MM.1S (cell line): ENCODE measurements at regions not wholly inside any gene's neighbourhood (a gene's known extent, or its start where the extent isn't known, plus 50 kb on each side); places are given as distances from the start of the nearest gene placed in this dataset.

ENCODE experiments used
- DNase-seq: peaks from one replicate; pipeline ENCODE4 v3.0.0-alpha.2; 2015
- H2AFZ ChIP-seq: fragments of 300-600 bp; sonication (generic); 2 replicates; pipeline ENCODE4 v1.6.0; 2016; ENCODE audit warnings: antibody characterized with exemption, low read length
- H3F3A ChIP-seq: fragments of 300-600 bp; sonication (generic); 2 replicates; pipeline ENCODE4 v1.6.1; 2016; ENCODE audit warnings: mild to moderate bottlenecking, antibody characterized with exemption, low read length, moderate library complexity, mixed read lengths; ENCODE audit not compliant: insufficient read depth
- H3K27ac ChIP-seq: fragments of 300-600 bp; sonication (generic); 2 replicates; pipeline ENCODE4 v1.5.1; 2016; ENCODE audit warnings: mild to moderate bottlenecking, low read length
- H3K27me3 ChIP-seq: fragments of 300-600 bp; sonication (generic); replicated peaks from 2 replicates; pipeline ENCODE4 v1.6.0; 2016; ENCODE audit warnings: low read length; ENCODE audit not compliant: insufficient read depth
- H3K36me3 ChIP-seq: fragments of 300-600 bp; sonication (generic); replicated peaks from 2 replicates; pipeline ENCODE4 v1.6.1; 2016; ENCODE audit warnings: mild to moderate bottlenecking, low read length, mixed read lengths; ENCODE audit not compliant: insufficient read depth
- H3K4me1 ChIP-seq: fragments of 300-600 bp; sonication (generic); 2 replicates; pipeline ENCODE4 v1.6.1; 2016; ENCODE audit warnings: low read length, mixed read lengths
- H3K4me2 ChIP-seq: fragments of 300-600 bp; sonication (generic); 2 replicates; pipeline ENCODE4 v1.6.0; 2016; ENCODE audit warnings: low read depth, low read length
- H3K4me3 ChIP-seq: fragments of 300-600 bp; sonication (generic); 2 replicates; pipeline ENCODE4 v1.5.1; 2016; ENCODE audit warnings: low read length, mixed read lengths
- H3K79me2 ChIP-seq: fragments of 300-600 bp; sonication (generic); 2 replicates; pipeline ENCODE4 v1.6.1; 2016; ENCODE audit warnings: mixed run types, low read length, mixed read lengths
- H3K9ac ChIP-seq: fragments of 300-600 bp; sonication (generic); 2 replicates; pipeline ENCODE4 v1.6.1; 2016; ENCODE audit warnings: low read length, mixed read lengths
- H3K9me2 ChIP-seq: fragments of 300-600 bp; sonication (generic); replicated peaks from 2 replicates; pipeline ENCODE4 v1.6.1; 2016; ENCODE audit warnings: mild to moderate bottlenecking, low read length, mixed read lengths; ENCODE audit not compliant: insufficient read depth
- H3K9me3 ChIP-seq: fragments of 300-600 bp; sonication (generic); replicated peaks from 2 replicates; pipeline ENCODE4 v1.6.1; 2016; ENCODE audit warnings: mild to moderate bottlenecking, low read length, mixed read lengths; ENCODE audit not compliant: insufficient read depth
- H4K20me1 ChIP-seq: fragments of 300-600 bp; sonication (generic); 2 replicates; pipeline ENCODE4 v1.6.1; 2016; ENCODE audit warnings: mild to moderate bottlenecking, low read length, moderate library complexity, mixed read lengths; ENCODE audit not compliant: insufficient read depth
- EZH2 ChIP-seq: fragments of 300-600 bp; sonication (generic); optimal IDR thresholded peaks from 2 replicates; pipeline ENCODE3; 2017; ENCODE audit warnings: low read depth, mild to moderate bottlenecking, antibody characterized with exemption, low read length, mixed read lengths
- EZH2phosphoT487 ChIP-seq: fragments of 300-600 bp; sonication (generic); IDR thresholded peaks from 2 replicates; pipeline ENCODE4 v1.6.1; 2018; ENCODE audit warnings: antibody characterized with exemption, low read length
- TF ChIP-seq, protein P1 (sequence below): fragments of 300-600 bp; sonication (generic); IDR thresholded peaks from 2 replicates; pipeline ENCODE4 v1.5.1; 2016; ENCODE audit warnings: antibody characterized with exemption, low read length, mixed read lengths

DNA sequence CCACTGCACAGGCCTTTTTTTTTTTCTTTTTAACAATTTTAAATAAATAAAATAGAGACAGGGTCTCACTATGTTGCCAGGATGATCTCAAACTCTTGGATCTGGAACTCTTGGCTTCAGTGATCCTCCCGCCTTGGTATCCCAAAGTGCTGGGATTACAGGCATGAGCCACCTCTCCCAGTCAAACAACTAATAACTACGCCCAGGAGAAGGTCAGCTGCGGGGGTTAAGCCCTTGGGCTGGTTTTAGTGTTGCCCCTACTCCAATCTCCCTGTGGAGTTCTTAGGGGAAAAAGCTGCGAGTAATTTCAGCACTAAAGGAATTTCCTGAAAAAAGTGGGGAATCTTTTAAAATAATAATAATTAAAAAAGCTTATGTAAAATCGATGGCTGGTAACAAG lies 96.4 kb upstream of the XPO1 start:
- no peak overlapping the region for H3K27ac ChIP-seq
- no peaks in the 10 kb centered on the region for H3F3A ChIP-seq
- H3K27me3 ChIP-seq, result no peaks in the 10 kb centered on the region
- TF ChIP-seq, protein P1, sequence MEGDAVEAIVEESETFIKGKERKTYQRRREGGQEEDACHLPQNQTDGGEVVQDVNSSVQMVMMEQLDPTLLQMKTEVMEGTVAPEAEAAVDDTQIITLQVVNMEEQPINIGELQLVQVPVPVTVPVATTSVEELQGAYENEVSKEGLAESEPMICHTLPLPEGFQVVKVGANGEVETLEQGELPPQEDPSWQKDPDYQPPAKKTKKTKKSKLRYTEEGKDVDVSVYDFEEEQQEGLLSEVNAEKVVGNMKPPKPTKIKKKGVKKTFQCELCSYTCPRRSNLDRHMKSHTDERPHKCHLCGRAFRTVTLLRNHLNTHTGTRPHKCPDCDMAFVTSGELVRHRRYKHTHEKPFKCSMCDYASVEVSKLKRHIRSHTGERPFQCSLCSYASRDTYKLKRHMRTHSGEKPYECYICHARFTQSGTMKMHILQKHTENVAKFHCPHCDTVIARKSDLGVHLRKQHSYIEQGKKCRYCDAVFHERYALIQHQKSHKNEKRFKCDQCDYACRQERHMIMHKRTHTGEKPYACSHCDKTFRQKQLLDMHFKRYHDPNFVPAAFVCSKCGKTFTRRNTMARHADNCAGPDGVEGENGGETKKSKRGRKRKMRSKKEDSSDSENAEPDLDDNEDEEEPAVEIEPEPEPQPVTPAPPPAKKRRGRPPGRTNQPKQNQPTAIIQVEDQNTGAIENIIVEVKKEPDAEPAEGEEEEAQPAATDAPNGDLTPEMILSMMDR, result no peak
- TF ChIP-seq EZH2phosphoT487 (no peak), EZH2 (no peak)
- no peak overlapping the region for H2AFZ ChIP-seq
- no peaks in the 10 kb centered on the region for H4K20me1 ChIP-seq
- H3K4me1 ChIP-seq, result no peaks in the 10 kb centered on the region
- no peaks in the 10 kb centered on the region for H3K9me2 ChIP-seq
- no peak for DNase-seq
- H3K4me3 ChIP-seq, result no peak overlapping the region
- no peak overlapping the region for H3K9ac ChIP-seq
- H3K79me2 ChIP-seq, result no peaks in the 10 kb centered on the region
- H3K36me3 ChIP-seq, result no peaks in the 10 kb centered on the region
- H3K9me3 ChIP-seq, result no peaks in the 10 kb centered on the region
- H3K4me2 ChIP-seq, result no peak overlapping the region

- Histone ChIP-seq H3K4me2 (no peak overlapping the region), H4K20me1 (no peaks in the 10 kb centered on the region), H3K79me2 (no peaks in the 10 kb centered on the region), H3K9me2 (no peaks in the 10 kb centered on the region), H3K4me1 (no peaks in the 10 kb centered on the region), H3K9me3 (no peaks in the 10 kb centered on the region), H3K36me3 (no peaks in the 10 kb centered on the region), H3K27ac (no peak overlapping the region), H3K4me3 (no peak overlapping the region), H2AFZ (no peak overlapping the region), H3K9ac (no peak overlapping the region), H3F3A (no peaks in the 10 kb centered on the region), H3K27me3 (no peaks in the 10 kb centered on the region)
- no peak for DNase-seq
- no peak for TF ChIP-seq EZH2
- TF ChIP-seq EZH2phosphoT487, result no peak
- TF ChIP-seq, protein P1, result no peak
Measured at GRCh38 chr2:61633250-61633649, 95.1 kb upstream of the XPO1 start.

GRCh38 chr2:61632276-61633169 lies 94.4 kb upstream of the XPO1 start:
- Histone ChIP-seq H4K20me1 (no peaks in the 10 kb centered on the region), H3K4me2 (no peak overlapping the region), H3K27ac (no peak overlapping the region), H3K79me2 (no peaks in the 10 kb centered on the region), H3K9me3 (no peaks in the 10 kb centered on the region), H3K36me3 (no peaks in the 10 kb centered on the region), H3K4me3 (no peak overlapping the region), H3K9ac (no peak overlapping the region), H3K27me3 (no peaks in the 10 kb centered on the region), H3K4me1 (no peaks in the 10 kb centered on the region), H3F3A (no peaks in the 10 kb centered on the region), H3K9me2 (no peaks in the 10 kb centered on the region), H2AFZ (no peak overlapping the region)
- TF ChIP-seq, protein P1, result no peak
- TF ChIP-seq EZH2, result no peak
- TF ChIP-seq EZH2phosphoT487, result no peak
- no peak for DNase-seq
